ENCODE measurements at regions not wholly inside any gene's neighbourhood (a gene's known extent, or its start where the extent isn't known, plus 50 kb on each side); places are given as distances from the start of the nearest gene placed in this dataset.

DNA sequence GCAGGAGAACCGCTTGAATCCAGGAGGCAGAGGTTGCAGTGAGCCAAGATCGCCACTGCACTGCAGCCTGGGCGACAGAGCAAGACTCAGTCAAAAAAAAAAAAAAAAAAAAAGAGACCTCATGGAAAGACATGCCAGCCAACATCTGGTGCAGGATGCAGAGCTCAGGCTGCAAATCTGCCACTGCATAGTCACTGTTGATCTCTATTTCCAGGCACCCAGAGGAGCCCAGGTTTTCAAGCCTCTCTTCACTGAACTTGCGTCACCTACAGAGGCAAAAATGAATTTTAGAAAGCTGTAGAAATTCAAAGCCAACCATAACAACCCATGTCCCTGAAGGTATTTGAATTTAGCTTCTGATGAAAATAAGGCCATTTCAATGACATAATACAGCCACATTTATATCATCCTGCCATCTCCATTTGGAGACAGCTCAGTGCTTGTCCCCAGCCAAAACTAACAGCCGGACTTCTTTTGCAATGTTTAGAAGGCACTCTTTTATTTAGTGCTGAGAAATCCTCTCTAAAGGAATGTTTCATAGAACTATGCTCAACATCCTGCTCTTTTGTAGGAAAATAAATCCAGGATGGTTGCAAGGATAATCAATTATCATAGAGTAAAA lies 113.3 kb downstream of the SNX18 start:
- TF ChIP-seq EP300 (IDR thresholded peaks at IDR 0.05) (no peak), POLR2AphosphoS5 (IDR thresholded peaks at IDR 0.05) (peak in 1 of 2 donors; percentile 51), POLR2A (IDR thresholded peaks at IDR 0.05; ENCODE audit: low read depth) (no peak)
- TF ChIP-seq, protein P1, sequence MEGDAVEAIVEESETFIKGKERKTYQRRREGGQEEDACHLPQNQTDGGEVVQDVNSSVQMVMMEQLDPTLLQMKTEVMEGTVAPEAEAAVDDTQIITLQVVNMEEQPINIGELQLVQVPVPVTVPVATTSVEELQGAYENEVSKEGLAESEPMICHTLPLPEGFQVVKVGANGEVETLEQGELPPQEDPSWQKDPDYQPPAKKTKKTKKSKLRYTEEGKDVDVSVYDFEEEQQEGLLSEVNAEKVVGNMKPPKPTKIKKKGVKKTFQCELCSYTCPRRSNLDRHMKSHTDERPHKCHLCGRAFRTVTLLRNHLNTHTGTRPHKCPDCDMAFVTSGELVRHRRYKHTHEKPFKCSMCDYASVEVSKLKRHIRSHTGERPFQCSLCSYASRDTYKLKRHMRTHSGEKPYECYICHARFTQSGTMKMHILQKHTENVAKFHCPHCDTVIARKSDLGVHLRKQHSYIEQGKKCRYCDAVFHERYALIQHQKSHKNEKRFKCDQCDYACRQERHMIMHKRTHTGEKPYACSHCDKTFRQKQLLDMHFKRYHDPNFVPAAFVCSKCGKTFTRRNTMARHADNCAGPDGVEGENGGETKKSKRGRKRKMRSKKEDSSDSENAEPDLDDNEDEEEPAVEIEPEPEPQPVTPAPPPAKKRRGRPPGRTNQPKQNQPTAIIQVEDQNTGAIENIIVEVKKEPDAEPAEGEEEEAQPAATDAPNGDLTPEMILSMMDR (IDR thresholded peaks at IDR 0.05) = no peak

All from esophagus muscularis mucosa (tissue), 4 donors.